Epithelial cell of proximal tubule (primary cell): ENCODE measurements at regions not wholly inside any gene's neighbourhood (a gene's known extent, or its start where the extent isn't known, plus 50 kb on each side); places are given as distances from the start of the nearest gene placed in this dataset.

Experiments used
- DNase-seq: peaks from one replicate; pipeline ENCODE4 v3.0.0-alpha.2; 2011; ENCODE audit warnings: low read depth
- H3K4me3 ChIP-seq: 2 replicates; pipeline ENCODE4 v1.5.1; 2011; ENCODE audit warnings: low read depth, mild to moderate bottlenecking, low read length
- CTCF ChIP-seq: conservative IDR thresholded peaks from 2 replicates; pipeline ENCODE4 v1.5.1; 2012; ENCODE audit warnings: low read depth, mild to moderate bottlenecking, low read length

- no peak for DNase-seq
- H3K4me3 ChIP-seq: no peak overlapping the region
- no peak for TF ChIP-seq CTCF
Observed at GRCh38 chr9:118569148-118569547, 800.1 kb downstream of the BRINP1 start.

DNA sequence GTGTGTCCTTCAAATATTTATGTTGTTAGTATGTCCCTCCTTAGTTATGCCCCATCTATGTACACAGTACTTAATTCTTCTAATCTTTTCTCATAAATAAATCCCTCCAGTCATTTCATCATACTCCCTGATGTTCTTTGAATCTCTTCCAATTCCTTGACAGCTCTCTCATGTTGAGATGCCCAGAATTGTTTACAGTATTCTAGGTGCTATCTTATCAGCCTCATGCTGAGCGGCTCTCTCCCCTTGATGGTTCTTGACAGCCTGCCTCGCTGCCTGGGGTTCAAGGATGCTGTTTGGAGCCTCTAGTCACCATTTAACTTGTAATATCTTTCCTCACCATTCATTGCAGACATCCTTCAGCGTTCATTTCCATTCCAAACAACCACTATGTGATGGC lies 799.2 kb downstream of the BRINP1 start:
- no peak overlapping the region for H3K4me3 ChIP-seq
- DNase-seq: no peak
- no peak for TF ChIP-seq CTCF

GRCh38 chr9:118575341-118576070 lies 793.7 kb downstream of the BRINP1 start:
- no peak for TF ChIP-seq CTCF
- H3K4me3 ChIP-seq: no peak overlapping the region
- DNase-seq: no peak

GRCh38 chr9:118577121-118577520 lies 792.1 kb downstream of the BRINP1 start:
- H3K4me3 ChIP-seq: no peak overlapping the region
- peak; percentile 41 for DNase-seq
- no peak for TF ChIP-seq CTCF

GRCh38 chr9:118578467-118578866 lies 790.8 kb downstream of the BRINP1 start:
- TF ChIP-seq CTCF: no peak
- no peak overlapping the region for H3K4me3 ChIP-seq
- peak; percentile 40 for DNase-seq

GRCh38 chr9:118583414-118583813 lies 785.8 kb downstream of the BRINP1 start:
- DNase-seq: no peak
- no peak for TF ChIP-seq CTCF
- no peak overlapping the region for H3K4me3 ChIP-seq

DNA sequence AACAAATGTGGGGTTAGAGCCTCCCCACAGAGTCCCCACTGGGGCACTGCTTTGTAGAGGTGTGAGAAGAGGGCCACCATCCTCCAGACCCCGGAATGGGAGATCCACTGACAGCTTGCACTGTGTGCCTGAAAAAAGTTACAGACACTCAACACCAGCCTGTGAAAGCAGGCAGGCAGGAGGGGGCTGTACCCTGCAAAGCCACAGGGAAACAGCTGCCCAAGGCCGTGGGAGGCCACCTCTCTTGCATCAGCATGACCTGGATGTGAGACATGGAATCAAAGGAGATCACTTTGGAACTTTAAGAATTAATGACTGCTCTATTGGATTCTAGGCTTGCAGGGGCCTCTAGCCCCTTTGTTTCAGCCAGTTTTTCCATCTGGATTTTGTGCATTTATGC lies 782.3 kb downstream of the BRINP1 start:
- TF ChIP-seq CTCF: no peak
- no peak overlapping the region for H3K4me3 ChIP-seq
- DNase-seq: no peak
